Peyer's patch (tissue), 4 donors: ENCODE measurements at regions not wholly inside any gene's neighbourhood (a gene's known extent, or its start where the extent isn't known, plus 50 kb on each side); places are given as distances from the start of the nearest gene placed in this dataset.

ENCODE experiments used
- DNase-seq, 3 donors: peaks; one replicate each; pipeline ENCODE4 v3.0.0-alpha.2; 2017 to 2019
- H3K27ac ChIP-seq, 4 donors: fragments of 200-600 bp; sonication (generic); one replicate each; pipeline ENCODE4 v1.5.1; 2016 to 2019
- H3K27me3 ChIP-seq, 2 donors: fragments of 200-600 bp; sonication (generic); one replicate each; pipeline ENCODE4 v1.5.1; 2019
- H3K36me3 ChIP-seq, 3 donors: fragments of 200-600 bp; sonication (generic); one replicate each; pipeline ENCODE4 v1.5.1; 2016 to 2019
- H3K4me1 ChIP-seq, 4 donors: fragments of 200-600 bp; sonication (generic); one replicate each; pipeline ENCODE4 v1.5.1; 2016 to 2019
- H3K4me3 ChIP-seq, 4 donors: fragments of 200-600 bp; sonication (generic); 1 replicate in 3 of 4; 2 replicates in 1 of 4; pipeline ENCODE4 v1.5.1; 2016 to 2019; ENCODE audit warnings: mild to moderate bottlenecking in 1 of 4
- H3K9me3 ChIP-seq, 4 donors: fragments of 200-600 bp; sonication (generic); one replicate each; pipeline ENCODE4 v1.5.1; 2016 to 2019; ENCODE audit warnings: mild to moderate bottlenecking in 1 of 4
- POLR2A ChIP-seq, 2 donors: fragments of 450-650 bp; IDR thresholded peaks; one replicate each; pipeline ENCODE4 v1.5.1; 2017; ENCODE audit warnings: antibody characterized with exemption in 2 of 2, mild to moderate bottlenecking in 2 of 2, moderate library complexity in 2 of 2
- TF ChIP-seq, protein P1 (sequence below), 6 experiments: fragments of 450-650 bp in 4 of 6; fragments of 200-600 bp in 2 of 6; sonication (generic) in 1 of 6; IDR thresholded peaks; one replicate each; pipeline ENCODE4 v1.5.1; 2017 to 2019; ENCODE audit warnings: antibody characterized with exemption in 6 of 6, mild to moderate bottlenecking in 3 of 6, moderate library complexity in 1 of 6

GRCh38 chr2:2731101-2731815 is 400.2 kb upstream of the MYT1L start:
- no peak for DNase-seq
- Histone ChIP-seq H3K36me3 (no peaks in the 10 kb centered on the region), H3K4me3 (no peak overlapping the region), H3K9me3 (peaks cover 0 to 5% (median 0%) of the 10 kb centered on the region in 4 donors), H3K27ac (no peak overlapping the region), H3K4me1 (no peaks in the 10 kb centered on the region), H3K27me3 (no peaks in the 10 kb centered on the region)
- no peak for TF ChIP-seq POLR2A (IDR thresholded peaks at IDR 0.05)
- TF ChIP-seq, protein P1, sequence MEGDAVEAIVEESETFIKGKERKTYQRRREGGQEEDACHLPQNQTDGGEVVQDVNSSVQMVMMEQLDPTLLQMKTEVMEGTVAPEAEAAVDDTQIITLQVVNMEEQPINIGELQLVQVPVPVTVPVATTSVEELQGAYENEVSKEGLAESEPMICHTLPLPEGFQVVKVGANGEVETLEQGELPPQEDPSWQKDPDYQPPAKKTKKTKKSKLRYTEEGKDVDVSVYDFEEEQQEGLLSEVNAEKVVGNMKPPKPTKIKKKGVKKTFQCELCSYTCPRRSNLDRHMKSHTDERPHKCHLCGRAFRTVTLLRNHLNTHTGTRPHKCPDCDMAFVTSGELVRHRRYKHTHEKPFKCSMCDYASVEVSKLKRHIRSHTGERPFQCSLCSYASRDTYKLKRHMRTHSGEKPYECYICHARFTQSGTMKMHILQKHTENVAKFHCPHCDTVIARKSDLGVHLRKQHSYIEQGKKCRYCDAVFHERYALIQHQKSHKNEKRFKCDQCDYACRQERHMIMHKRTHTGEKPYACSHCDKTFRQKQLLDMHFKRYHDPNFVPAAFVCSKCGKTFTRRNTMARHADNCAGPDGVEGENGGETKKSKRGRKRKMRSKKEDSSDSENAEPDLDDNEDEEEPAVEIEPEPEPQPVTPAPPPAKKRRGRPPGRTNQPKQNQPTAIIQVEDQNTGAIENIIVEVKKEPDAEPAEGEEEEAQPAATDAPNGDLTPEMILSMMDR (IDR thresholded peaks at IDR 0.05): no peak

- no peak for TF ChIP-seq POLR2A (IDR thresholded peaks at IDR 0.05)
- TF ChIP-seq, protein P1 (IDR thresholded peaks at IDR 0.05): no peak
- H3K36me3 ChIP-seq: no peaks in the 10 kb centered on the region
- no peaks in the 10 kb centered on the region for H3K4me1 ChIP-seq
- H3K27me3 ChIP-seq: no peaks in the 10 kb centered on the region
- H3K27ac ChIP-seq: no peak overlapping the region
- peaks cover 0 to 5% (median 0%) of the 10 kb centered on the region in 4 donors for H3K9me3 ChIP-seq
- no peak for DNase-seq
- H3K4me3 ChIP-seq: no peak overlapping the region
Measured at GRCh38 chr2:2730301-2730833, 399.3 kb upstream of the MYT1L start.

DNA sequence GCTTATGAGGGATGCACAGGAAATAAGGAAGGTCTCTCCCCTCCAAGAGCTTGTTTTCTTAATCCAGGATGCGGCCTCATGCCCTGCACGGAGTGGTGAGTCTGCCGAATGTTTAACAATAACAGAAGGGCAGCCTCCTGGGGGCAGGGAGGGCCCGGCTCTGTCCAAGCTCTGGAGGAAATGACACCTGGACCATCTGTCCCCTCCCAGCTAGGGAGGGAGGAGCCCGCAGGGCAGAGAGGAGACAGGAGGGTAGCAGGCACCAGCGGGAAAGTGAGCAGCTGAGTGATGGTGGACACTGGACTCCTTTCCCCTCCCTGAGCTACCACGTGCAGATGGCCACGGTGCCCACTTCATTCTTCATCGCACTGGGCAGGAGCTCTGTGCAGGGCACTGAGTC is 398.2 kb upstream of the MYT1L start:
- Histone ChIP-seq H3K27ac (no peak overlapping the region), H3K27me3 (no peaks in the 10 kb centered on the region), H3K4me1 (no peaks in the 10 kb centered on the region), H3K9me3 (peaks cover 0 to 5% (median 0%) of the 10 kb centered on the region in 4 donors), H3K4me3 (no peak overlapping the region), H3K36me3 (no peaks in the 10 kb centered on the region)
- DNase-seq: no peak
- TF ChIP-seq POLR2A (IDR thresholded peaks at IDR 0.05): no peak
- TF ChIP-seq, protein P1 (IDR thresholded peaks at IDR 0.05): no peak

DNA sequence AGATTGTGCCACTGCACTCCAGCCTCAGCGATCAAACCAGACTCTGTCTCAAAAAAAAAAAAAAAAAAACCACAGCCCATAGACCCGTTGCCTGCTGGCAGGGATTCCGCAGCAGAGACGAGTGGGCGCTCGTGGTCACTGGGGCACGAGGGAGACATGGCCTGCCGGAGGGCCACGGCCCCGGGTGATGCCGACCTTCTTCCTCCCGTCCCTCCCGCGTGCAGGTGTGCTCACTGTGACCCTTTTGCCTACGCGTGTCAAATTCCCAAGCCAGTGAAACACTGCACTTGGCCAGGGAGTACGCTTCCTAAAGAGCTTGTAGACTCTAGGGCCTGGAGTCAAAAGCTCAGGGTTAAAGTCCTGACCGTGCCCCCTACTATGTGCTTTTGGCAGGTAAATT is 397.6 kb upstream of the MYT1L start:
- H3K27me3 ChIP-seq: no peaks in the 10 kb centered on the region
- H3K27ac ChIP-seq: no peak overlapping the region
- no peaks in the 10 kb centered on the region for H3K36me3 ChIP-seq
- no peak for DNase-seq
- no peaks in the 10 kb centered on the region for H3K4me1 ChIP-seq
- TF ChIP-seq, protein P1 (IDR thresholded peaks at IDR 0.05): no peak
- no peak for TF ChIP-seq POLR2A (IDR thresholded peaks at IDR 0.05)
- H3K4me3 ChIP-seq: no peak overlapping the region
- peaks cover 0 to 1% (median 0%) of the 10 kb centered on the region in 4 donors for H3K9me3 ChIP-seq

GRCh38 chr2:2727876-2728511 is 396.9 kb upstream of the MYT1L start:
- Histone ChIP-seq H3K36me3 (no peaks in the 10 kb centered on the region), H3K9me3 (no peaks in the 10 kb centered on the region), H3K4me3 (no peak overlapping the region), H3K27ac (no peak overlapping the region), H3K27me3 (no peaks in the 10 kb centered on the region), H3K4me1 (no peaks in the 10 kb centered on the region)
- no peak for DNase-seq
- no peak for TF ChIP-seq POLR2A (IDR thresholded peaks at IDR 0.05)
- TF ChIP-seq, protein P1 (IDR thresholded peaks at IDR 0.05): no peak
